A673 (cell line): ENCODE measurements at regions not wholly inside any gene's neighbourhood (a gene's known extent, or its start where the extent isn't known, plus 50 kb on each side); places are given as distances from the start of the nearest gene placed in this dataset.

ENCODE experiments used
- BruUV-seq: library from RNA; stranded (reverse); fragments of 400-500 nt; replicated peaks from 2 replicates; lab custom pipeline; 2021; lab: Mats Ljungman, UMichigan
- CTCF ChIA-PET: fragments of 300-600 bp; sonication (Branson Sonifier 250); formaldehyde crosslinking; loops from one replicate; lab custom pipeline; 2022; ENCODE audit warnings: antibody characterized with exemption; lab: Charles Lee
- POLR2A ChIA-PET: fragments of 300-600 bp; sonication (Branson Sonifier 250); formaldehyde crosslinking; loops from one replicate; lab custom pipeline; 2022; ENCODE audit warnings: antibody characterized with exemption; ENCODE audit not compliant: low non-redundant PET; lab: Charles Lee
- DNase-seq: peaks from one replicate; pipeline ENCODE4 v3.0.0-alpha.2; 2015; ENCODE audit warnings: low spot score
- H3K27ac ChIP-seq: fragments of 200-600 bp; sonication (generic); 2 replicates; pipeline ENCODE4 v1.5.1; 2016; ENCODE audit warnings: mixed run types, low read depth, mild to moderate bottlenecking, mixed read lengths, antibody characterized with exemption, low read length; ENCODE audit not compliant: poor library complexity, severe bottlenecking
- H3K27me3 ChIP-seq: fragments of 200-600 bp; sonication (generic); replicated peaks from 2 replicates; pipeline ENCODE4 v1.6.1; 2017; ENCODE audit warnings: mixed run types, low read depth, mild to moderate bottlenecking, mixed read lengths, antibody characterized with exemption, low read length; ENCODE audit not compliant: insufficient read depth, poor library complexity
- H3K36me3 ChIP-seq: fragments of 200-600 bp; sonication (generic); 2 replicates; pipeline ENCODE4 v1.6.1; 2016; ENCODE audit warnings: mixed run types, mild to moderate bottlenecking, mixed read lengths, antibody characterized with exemption, low read length; ENCODE audit not compliant: insufficient read depth, poor library complexity, severe bottlenecking
- H3K4me1 ChIP-seq: fragments of 200-600 bp; sonication (generic); 2 replicates; pipeline ENCODE4 v1.6.1; 2017; ENCODE audit warnings: mixed run types, mild to moderate bottlenecking, mixed read lengths, antibody characterized with exemption, low read length; ENCODE audit not compliant: insufficient read depth, poor library complexity, severe bottlenecking
- H3K4me3 ChIP-seq: fragments of 200-600 bp; sonication (generic); 2 replicates; pipeline ENCODE4 v1.5.1; 2016; ENCODE audit warnings: low read depth, mixed run types, mild to moderate bottlenecking, mixed read lengths, low read length; ENCODE audit not compliant: poor library complexity, severe bottlenecking
- H3K9me3 ChIP-seq: fragments of 200-600 bp; sonication (generic); 2 replicates; pipeline ENCODE4 v1.6.1; 2016; ENCODE audit warnings: mixed run types, low read depth, mild to moderate bottlenecking, mixed read lengths, antibody characterized with exemption, low read length; ENCODE audit not compliant: poor library complexity, severe bottlenecking
- CTCF ChIP-seq: fragments of 300-800, 200-600 bp; sonication (generic); conservative IDR thresholded peaks from 2 replicates; pipeline ENCODE4 v1.5.1; 2017; ENCODE audit warnings: low read depth, mild to moderate bottlenecking, antibody characterized with exemption, low read length, moderate library complexity, mixed read lengths
- EZH2 ChIP-seq: fragments of 200-600 bp; sonication (generic); IDR thresholded peaks from 2 replicates; pipeline ENCODE4 v1.6.1; 2017; ENCODE audit warnings: borderline replicate concordance, low read depth, mild to moderate bottlenecking, mixed read lengths, antibody characterized with exemption, low read length; ENCODE audit not compliant: poor library complexity, severe bottlenecking
- intact Hi-C: fragments of 100-400 bp; cut with micrococcal nuclease; formaldehyde crosslinking; loops from one replicate; pipeline ENCODE4 v1.10.0; 2022; ENCODE audit not compliant: unreplicated experiment

GRCh38 chr3:80241791-80242190, 474.0 kb upstream of the ROBO1 start:
- BruUV-seq, result no TSS peak
- no peak for DNase-seq
- no peaks in the 10 kb centered on the region for H3K9me3 ChIP-seq
- intact Hi-C loops, result no loop called here
- no peaks in the 10 kb centered on the region for H3K36me3 ChIP-seq
- POLR2A ChIA-PET, result no interaction called here
- no peaks in the 10 kb centered on the region for H3K4me1 ChIP-seq
- TF ChIP-seq CTCF (no peak), EZH2 (no peak)
- CTCF ChIA-PET, result no interaction called here
- no peaks in the 10 kb centered on the region for H3K27me3 ChIP-seq
- no peak overlapping the region for H3K4me3 ChIP-seq
- no peak overlapping the region for H3K27ac ChIP-seq

GRCh38 chr3:80239301-80239700, 471.5 kb upstream of the ROBO1 start:
- Histone ChIP-seq H3K27me3 (no peaks in the 10 kb centered on the region), H3K4me3 (no peak overlapping the region), H3K27ac (no peak overlapping the region), H3K9me3 (no peaks in the 10 kb centered on the region), H3K4me1 (no peaks in the 10 kb centered on the region), H3K36me3 (no peaks in the 10 kb centered on the region)
- no TSS peak for BruUV-seq
- CTCF ChIA-PET, result no interaction called here
- intact Hi-C loops, result no loop called here
- no peak for TF ChIP-seq EZH2
- POLR2A ChIA-PET, result no interaction called here
- no peak for DNase-seq

GRCh38 chr3:80238606-80239005, 470.8 kb upstream of the ROBO1 start:
- Histone ChIP-seq H3K4me1 (no peaks in the 10 kb centered on the region), H3K9me3 (no peaks in the 10 kb centered on the region), H3K27me3 (no peaks in the 10 kb centered on the region), H3K4me3 (no peak overlapping the region), H3K36me3 (no peaks in the 10 kb centered on the region), H3K27ac (no peak overlapping the region)
- ChIA-PET CTCF (no interaction called here), POLR2A (no interaction called here)
- no peak for TF ChIP-seq EZH2
- TF ChIP-seq CTCF, result no peak
- no TSS peak for BruUV-seq
- intact Hi-C loops, result no loop called here
- DNase-seq, result no peak

- Histone ChIP-seq H3K27ac (no peak overlapping the region), H3K4me1 (no peaks in the 10 kb centered on the region), H3K36me3 (no peaks in the 10 kb centered on the region), H3K9me3 (no peaks in the 10 kb centered on the region), H3K27me3 (no peaks in the 10 kb centered on the region), H3K4me3 (no peak overlapping the region)
- no TSS peak for BruUV-seq
- TF ChIP-seq CTCF (no peak), EZH2 (no peak)
- ChIA-PET POLR2A (no interaction called here), CTCF (no interaction called here)
- intact Hi-C loops, result no loop called here
- no peak for DNase-seq
These were observed 470.4 kb upstream of the ROBO1 start for GRCh38 chr3:80238152-80238551.
